ENCODE measurements at regions not wholly inside any gene's neighbourhood (a gene's known extent, or its start where the extent isn't known, plus 50 kb on each side); places are given as distances from the start of the nearest gene placed in this dataset.

GRCh38 chr1:219778110-219778509 lies 150.2 kb downstream of the SLC30A10 start:
- Histone ChIP-seq H2AFZ (ENCODE audit: low read length) (no peak overlapping the region), H2AK5ac (ENCODE audit: insufficient read length, low read length) (no peak overlapping the region), H3K23ac (ENCODE audit: insufficient read length, low read depth, low read length) (no peak overlapping the region), H2BK20ac (ENCODE audit: low read depth, low read length, poor library complexity, severe bottlenecking) (no peak overlapping the region), H3T11ph (ENCODE audit: low read length) (no peak overlapping the region), H3K14ac (ENCODE audit: insufficient read depth, low read length) (no peak overlapping the region), H3K9me3 (ENCODE audit: control insufficient read depth, low read depth, low read length) (no peaks in the 10 kb centered on the region), H2BK120ac (ENCODE audit: low read depth, low read length, poor library complexity, severe bottlenecking) (no peak overlapping the region), H3K79me1 (ENCODE audit: insufficient read depth, low read depth, low read length, poor library complexity, severe bottlenecking) (no peaks in the 10 kb centered on the region), H2BK15ac (ENCODE audit: low read depth, low read length) (no peak overlapping the region), H3K27ac (ENCODE audit: insufficient read length, low read depth, low read length) (no peak overlapping the region), H3K27me3 (ENCODE audit: insufficient read depth, low read length) (no peaks in the 10 kb centered on the region), H3K18ac (ENCODE audit: insufficient read length, low read depth, low read length) (no peak overlapping the region), H4K8ac (replicated peaks; ENCODE audit: insufficient read length, low read depth, low read length) (no peak overlapping the region), H2BK12ac (ENCODE audit: insufficient read length, low read depth, low read length) (no peak overlapping the region), H2BK5ac (ENCODE audit: insufficient read length, low read length) (no peak overlapping the region), H4K20me1 (ENCODE audit: control insufficient read depth, insufficient read depth, insufficient read length) (no peaks in the 10 kb centered on the region), H3K9ac (ENCODE audit: extremely low read depth, insufficient read length, low read length) (no peak overlapping the region), H4K5ac (ENCODE audit: insufficient read length, low read depth, low read length) (no peak overlapping the region), H3K4me1 (ENCODE audit: insufficient read depth, low read length) (no peaks in the 10 kb centered on the region), H3K23me2 (ENCODE audit: insufficient read length, low read depth, low read length, poor library complexity, severe bottlenecking) (no peaks in the 10 kb centered on the region), H3K4ac (ENCODE audit: low read depth, low read length) (no peak overlapping the region), H3K56ac (ENCODE audit: insufficient read length, low read depth, low read length) (no peak overlapping the region), H3K79me2 (ENCODE audit: insufficient read depth, low read length) (no peaks in the 10 kb centered on the region), H3K4me2 (ENCODE audit: insufficient read depth, insufficient read length, low read length) (no peak overlapping the region), H4K91ac (ENCODE audit: insufficient read length, low read depth, low read length) (no peak overlapping the region)
- no peak overlapping the region for H3K27ac Mint-ChIP-seq
- peaks cover 7 to 10% of the 10 kb centered on the region in 2 experiments; a peak in 3 of 4 replicates for H3K4me1 Mint-ChIP-seq
- no peaks in the 10 kb centered on the region for H3K9me3 Mint-ChIP-seq
- no peaks in the 10 kb centered on the region for H3K27me3 Mint-ChIP-seq (ENCODE audit: low read depth)
- no peak for TF ChIP-seq CTCF (conservative IDR thresholded peaks at IDR 0.05)
- no peaks in the 10 kb centered on the region for H3K36me3 Mint-ChIP-seq (ENCODE audit: insufficient read depth in 1 of 3, low read depth in 3 of 3)
- no CpG with 5 or more reads among the region's 3 CpGs for WGBS (ENCODE audit: extremely low coverage, insufficient read length, low lambda C conversion rate)
- no peak for DNase-seq
- no peak overlapping the region for H3K4me3 Mint-ChIP-seq

All from H9 (cell line).